ENCODE measurements at regions not wholly inside any gene's neighbourhood (a gene's known extent, or its start where the extent isn't known, plus 50 kb on each side); places are given as distances from the start of the nearest gene placed in this dataset.

DNA sequence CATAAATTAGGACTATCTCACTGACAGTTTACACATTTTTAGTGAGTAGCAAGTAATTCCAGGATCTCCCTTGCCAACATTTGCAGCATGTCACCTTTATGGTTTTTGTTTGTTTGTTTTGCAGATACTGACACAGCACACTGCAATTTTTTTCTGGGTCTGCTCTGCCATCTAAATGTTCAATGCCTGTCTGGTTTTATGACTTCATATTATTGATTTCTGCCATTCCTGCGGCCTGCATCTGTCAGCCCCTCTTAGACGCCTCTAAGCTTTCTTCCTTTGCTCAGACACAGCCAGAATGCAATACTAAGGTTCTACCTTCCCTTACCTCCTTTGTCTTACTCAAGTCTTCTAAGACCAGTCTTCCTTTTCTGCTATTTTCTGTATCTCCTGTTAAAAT, 321.2 kb upstream of the AZI2 start:
- no peak for DNase-seq
- Histone ChIP-seq H2BK120ac (ENCODE audit: low read depth, low read length) (no peak overlapping the region), H3K23ac (ENCODE audit: low read length) (no peak overlapping the region), H3K4me1 (ENCODE audit: control insufficient read depth, low read depth, low read length) (no peaks in the 10 kb centered on the region), H3K18ac (ENCODE audit: low read length) (no peak overlapping the region), H3K79me1 (ENCODE audit: low read length) (no peaks in the 10 kb centered on the region), H3K56ac (ENCODE audit: low read length) (no peak overlapping the region), H3K79me2 (ENCODE audit: control insufficient read depth, insufficient read depth, low read length) (no peaks in the 10 kb centered on the region), H4K5ac (ENCODE audit: low read length) (no peak overlapping the region), H3K9ac (ENCODE audit: low read length) (no peak overlapping the region), H3K27me3 (ENCODE audit: insufficient read depth, low read length, poor library complexity) (no peaks in the 10 kb centered on the region), H2AK5ac (ENCODE audit: low read length) (no peak overlapping the region), H4K8ac (ENCODE audit: low read depth, low read length) (no peak overlapping the region), H3K36me3 (ENCODE audit: control insufficient read depth, insufficient read depth, low read length) (no peaks in the 10 kb centered on the region), H2BK15ac (replicated peaks; ENCODE audit: low read depth) (no peak overlapping the region), H3K27ac (ENCODE audit: low read depth, low read length) (no peak overlapping the region), H3K4ac (ENCODE audit: low read depth, low read length) (no peak overlapping the region), H3K4me3 (ENCODE audit: low read length) (no peak overlapping the region), H3K4me2 (ENCODE audit: low read length) (no peak overlapping the region), H2BK5ac (ENCODE audit: low read length) (no peak overlapping the region)
- no CpG with 5 or more reads among the region's 2 CpGs for WGBS (ENCODE audit: extremely low coverage, insufficient coverage, low lambda C conversion rate)

DNA sequence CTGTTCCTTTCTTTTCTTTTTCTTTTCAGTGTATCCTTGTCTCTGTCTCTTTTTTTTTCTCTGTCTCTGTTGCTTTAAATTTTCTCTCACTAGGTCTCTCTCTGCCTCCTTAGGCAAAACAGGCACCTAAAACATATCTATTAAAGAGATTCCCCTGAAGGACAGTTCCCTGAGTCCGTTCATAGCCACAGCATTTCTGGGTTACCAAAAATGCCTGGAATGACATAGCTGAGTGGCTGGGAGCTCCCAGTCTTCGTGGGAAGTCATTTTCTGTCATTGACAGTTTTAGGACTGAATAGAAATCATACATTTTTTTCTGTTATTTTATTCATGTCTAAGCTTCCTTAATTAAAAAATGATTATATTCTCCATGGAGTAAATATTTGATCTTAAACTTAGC, 323.8 kb upstream of the AZI2 start:
- Histone ChIP-seq H2BK120ac (ENCODE audit: low read depth, low read length) (no peak overlapping the region), H3K79me1 (ENCODE audit: low read length) (no peaks in the 10 kb centered on the region), H3K56ac (ENCODE audit: low read length) (no peak overlapping the region), H3K27ac (ENCODE audit: low read depth, low read length) (no peak overlapping the region), H3K4me1 (ENCODE audit: control insufficient read depth, low read depth, low read length) (no peaks in the 10 kb centered on the region), H3K4ac (ENCODE audit: low read depth, low read length) (no peak overlapping the region), H4K5ac (ENCODE audit: low read length) (no peak overlapping the region), H4K8ac (ENCODE audit: low read depth, low read length) (no peak overlapping the region), H3K18ac (ENCODE audit: low read length) (no peak overlapping the region), H3K4me3 (ENCODE audit: low read length) (no peak overlapping the region), H3K36me3 (ENCODE audit: control insufficient read depth, insufficient read depth, low read length) (no peaks in the 10 kb centered on the region), H2BK5ac (ENCODE audit: low read length) (no peak overlapping the region), H3K9ac (ENCODE audit: low read length) (no peak overlapping the region), H2BK15ac (replicated peaks; ENCODE audit: low read depth) (no peak overlapping the region), H3K79me2 (ENCODE audit: control insufficient read depth, insufficient read depth, low read length) (no peaks in the 10 kb centered on the region), H2AK5ac (ENCODE audit: low read length) (no peak overlapping the region), H3K23ac (ENCODE audit: low read length) (no peak overlapping the region), H3K27me3 (ENCODE audit: insufficient read depth, low read length, poor library complexity) (no peaks in the 10 kb centered on the region), H3K4me2 (ENCODE audit: low read length) (no peak overlapping the region)
- DNase-seq, result no peak
- no CpG with 5 or more reads among the region's 2 CpGs for WGBS (ENCODE audit: extremely low coverage, insufficient coverage, low lambda C conversion rate)

DNA sequence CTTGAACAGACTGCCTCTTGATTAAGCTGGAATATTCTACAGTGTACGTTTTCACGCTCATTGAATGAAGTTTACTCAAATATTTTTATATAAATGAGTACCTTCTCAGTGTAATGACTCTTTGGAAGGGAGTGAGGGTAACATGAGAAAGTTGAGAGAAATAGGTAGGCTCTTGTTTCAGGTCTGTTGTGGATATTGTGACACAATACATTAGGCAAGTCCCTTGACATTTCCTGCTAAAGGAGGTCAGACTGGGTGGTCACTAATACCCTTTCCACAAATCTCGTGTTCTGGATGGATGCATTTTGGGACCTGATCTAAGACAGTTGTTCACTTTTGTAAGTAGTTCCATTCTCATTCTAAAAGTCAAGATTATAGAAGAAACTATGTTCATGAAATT, 324.8 kb upstream of the AZI2 start:
- H2AK5ac ChIP-seq (ENCODE audit: low read length), result no peak overlapping the region
- H3K4ac ChIP-seq (ENCODE audit: low read depth, low read length), result no peak overlapping the region
- H3K36me3 ChIP-seq (ENCODE audit: control insufficient read depth, insufficient read depth, low read length), result no peaks in the 10 kb centered on the region
- no peaks in the 10 kb centered on the region for H3K27me3 ChIP-seq (ENCODE audit: insufficient read depth, low read length, poor library complexity)
- H3K27ac ChIP-seq (ENCODE audit: low read depth, low read length), result no peak overlapping the region
- no peak overlapping the region for H3K9ac ChIP-seq (ENCODE audit: low read length)
- no peaks in the 10 kb centered on the region for H3K79me2 ChIP-seq (ENCODE audit: control insufficient read depth, insufficient read depth, low read length)
- no peak overlapping the region for H3K56ac ChIP-seq (ENCODE audit: low read length)
- H3K18ac ChIP-seq (ENCODE audit: low read length), result no peak overlapping the region
- no peak overlapping the region for H4K8ac ChIP-seq (ENCODE audit: low read depth, low read length)
- WGBS (ENCODE audit: extremely low coverage, insufficient coverage, low lambda C conversion rate), result no CpG with 5 or more reads among the region's 3 CpGs
- no peak overlapping the region for H3K4me2 ChIP-seq (ENCODE audit: low read length)
- H3K4me3 ChIP-seq (ENCODE audit: low read length), result no peak overlapping the region
- no peak overlapping the region for H3K23ac ChIP-seq (ENCODE audit: low read length)
- no peak overlapping the region for H4K5ac ChIP-seq (ENCODE audit: low read length)
- H2BK15ac ChIP-seq (replicated peaks; ENCODE audit: low read depth), result no peak overlapping the region
- DNase-seq, result no peak
- H3K4me1 ChIP-seq (ENCODE audit: control insufficient read depth, low read depth, low read length), result no peaks in the 10 kb centered on the region
- no peak overlapping the region for H2BK5ac ChIP-seq (ENCODE audit: low read length)
- H3K79me1 ChIP-seq (ENCODE audit: low read length), result no peaks in the 10 kb centered on the region
- H2BK120ac ChIP-seq (ENCODE audit: low read depth, low read length), result no peak overlapping the region

DNA sequence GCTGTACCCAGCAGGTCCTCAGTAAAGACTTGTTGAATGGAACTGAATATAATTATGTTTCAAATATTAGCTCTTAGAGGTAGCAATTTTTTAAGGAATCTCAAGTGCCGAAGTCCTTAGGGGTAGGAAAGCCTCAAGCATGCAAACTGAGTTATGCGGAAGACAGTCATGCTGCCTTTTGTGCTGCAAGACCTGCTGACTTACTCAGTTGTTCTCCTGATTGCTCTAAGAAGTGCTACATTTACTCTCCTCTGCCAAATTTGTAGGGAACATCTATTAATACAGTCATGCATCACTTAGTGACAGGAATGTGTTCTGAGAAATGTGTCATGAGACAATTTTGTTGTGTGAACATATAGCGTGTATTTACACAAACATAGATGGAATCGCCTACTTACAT, 325.6 kb upstream of the AZI2 start:
- no peak overlapping the region for H4K5ac ChIP-seq (ENCODE audit: low read length)
- no peak overlapping the region for H2AK5ac ChIP-seq (ENCODE audit: low read length)
- H2BK5ac ChIP-seq (ENCODE audit: low read length), result no peak overlapping the region
- no peak overlapping the region for H3K4ac ChIP-seq (ENCODE audit: low read depth, low read length)
- no peak overlapping the region for H3K4me2 ChIP-seq (ENCODE audit: low read length)
- H4K8ac ChIP-seq (ENCODE audit: low read depth, low read length), result no peak overlapping the region
- no peak overlapping the region for H2BK15ac ChIP-seq (replicated peaks; ENCODE audit: low read depth)
- H2BK120ac ChIP-seq (ENCODE audit: low read depth, low read length), result no peak overlapping the region
- H3K9ac ChIP-seq (ENCODE audit: low read length), result no peak overlapping the region
- no peaks in the 10 kb centered on the region for H3K27me3 ChIP-seq (ENCODE audit: insufficient read depth, low read length, poor library complexity)
- no peaks in the 10 kb centered on the region for H3K4me1 ChIP-seq (ENCODE audit: control insufficient read depth, low read depth, low read length)
- WGBS (ENCODE audit: extremely low coverage, insufficient coverage, low lambda C conversion rate), result no CpG with 5 or more reads among the region's 4 CpGs
- no peak overlapping the region for H3K27ac ChIP-seq (ENCODE audit: low read depth, low read length)
- H3K79me1 ChIP-seq (ENCODE audit: low read length), result no peaks in the 10 kb centered on the region
- H3K4me3 ChIP-seq (ENCODE audit: low read length), result no peak overlapping the region
- no peak overlapping the region for H3K18ac ChIP-seq (ENCODE audit: low read length)
- no peaks in the 10 kb centered on the region for H3K79me2 ChIP-seq (ENCODE audit: control insufficient read depth, insufficient read depth, low read length)
- H3K23ac ChIP-seq (ENCODE audit: low read length), result no peak overlapping the region
- H3K36me3 ChIP-seq (ENCODE audit: control insufficient read depth, insufficient read depth, low read length), result no peaks in the 10 kb centered on the region
- no peak for DNase-seq
- no peak overlapping the region for H3K56ac ChIP-seq (ENCODE audit: low read length)

DNA sequence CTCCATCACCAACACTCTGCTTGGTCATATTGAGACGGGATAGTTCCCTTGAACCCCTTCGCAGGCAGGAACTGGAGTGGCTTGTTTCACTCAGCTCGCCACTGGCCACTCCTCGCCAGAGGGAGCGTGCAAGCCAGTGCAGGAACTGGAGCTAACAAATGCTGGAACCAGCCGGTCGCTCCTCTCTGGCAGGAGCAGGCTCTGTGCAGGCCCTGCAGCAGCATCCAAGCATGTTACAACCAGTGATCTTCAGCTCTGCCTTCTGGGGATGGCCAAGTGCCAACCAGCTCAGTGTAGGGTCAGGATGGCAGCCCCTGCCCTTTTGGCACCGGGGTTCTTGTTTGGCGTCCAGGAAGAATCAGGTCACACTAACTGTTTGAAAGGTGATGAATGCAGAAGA, 329.0 kb upstream of the AZI2 start:
- Histone ChIP-seq H3K4me3 (ENCODE audit: low read length) (no peak overlapping the region), H4K8ac (ENCODE audit: low read depth, low read length) (no peak overlapping the region), H3K27ac (ENCODE audit: low read depth, low read length) (no peak overlapping the region), H3K4ac (ENCODE audit: low read depth, low read length) (no peak overlapping the region), H3K18ac (ENCODE audit: low read length) (no peak overlapping the region), H3K9ac (ENCODE audit: low read length) (no peak overlapping the region), H2AK5ac (ENCODE audit: low read length) (no peak overlapping the region), H3K36me3 (ENCODE audit: control insufficient read depth, insufficient read depth, low read length) (no peaks in the 10 kb centered on the region), H3K4me2 (ENCODE audit: low read length) (no peak overlapping the region), H3K56ac (ENCODE audit: low read length) (no peak overlapping the region), H3K27me3 (ENCODE audit: insufficient read depth, low read length, poor library complexity) (no peaks in the 10 kb centered on the region), H3K79me1 (ENCODE audit: low read length) (no peaks in the 10 kb centered on the region), H2BK120ac (ENCODE audit: low read depth, low read length) (no peak overlapping the region), H3K4me1 (ENCODE audit: control insufficient read depth, low read depth, low read length) (peaks cover 3% of the 10 kb centered on the region), H2BK5ac (ENCODE audit: low read length) (no peak overlapping the region), H3K23ac (ENCODE audit: low read length) (no peak overlapping the region), H3K79me2 (ENCODE audit: control insufficient read depth, insufficient read depth, low read length) (no peaks in the 10 kb centered on the region), H4K5ac (ENCODE audit: low read length) (no peak overlapping the region), H2BK15ac (replicated peaks; ENCODE audit: low read depth) (no peak overlapping the region)
- no peak for DNase-seq
- no CpG with 5 or more reads among the region's 9 CpGs for WGBS (ENCODE audit: extremely low coverage, insufficient coverage, low lambda C conversion rate)

DNA sequence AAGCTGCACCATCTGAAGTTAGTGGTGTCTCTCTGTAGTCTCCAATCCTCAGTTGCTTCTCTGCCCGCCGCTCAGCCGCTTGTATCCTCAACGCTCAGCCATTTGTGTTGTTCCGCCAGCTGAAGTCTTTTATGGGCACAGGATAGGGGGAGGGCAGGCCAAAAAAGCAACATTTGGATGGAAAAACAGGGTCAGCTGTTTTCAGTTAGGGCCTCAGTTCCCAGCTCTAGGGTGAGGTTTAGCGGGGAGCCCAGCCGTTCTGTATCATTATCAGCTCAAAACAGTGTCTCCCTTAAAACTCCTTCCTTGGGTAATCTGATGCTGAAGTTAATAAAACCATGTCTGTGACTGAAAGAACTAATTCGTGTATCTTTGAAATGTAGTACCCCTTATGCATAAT, 329.5 kb upstream of the AZI2 start:
- Histone ChIP-seq H4K8ac (ENCODE audit: low read depth, low read length) (no peak overlapping the region), H3K79me1 (ENCODE audit: low read length) (no peaks in the 10 kb centered on the region), H3K18ac (ENCODE audit: low read length) (no peak overlapping the region), H3K56ac (ENCODE audit: low read length) (no peak overlapping the region), H3K9ac (ENCODE audit: low read length) (no peak overlapping the region), H3K23ac (ENCODE audit: low read length) (no peak overlapping the region), H2AK5ac (ENCODE audit: low read length) (no peak overlapping the region), H3K4me1 (ENCODE audit: control insufficient read depth, low read depth, low read length) (peaks cover 3% of the 10 kb centered on the region), H3K4ac (ENCODE audit: low read depth, low read length) (no peak overlapping the region), H3K4me2 (ENCODE audit: low read length) (no peak overlapping the region), H3K27ac (ENCODE audit: low read depth, low read length) (no peak overlapping the region), H3K79me2 (ENCODE audit: control insufficient read depth, insufficient read depth, low read length) (no peaks in the 10 kb centered on the region), H2BK15ac (replicated peaks; ENCODE audit: low read depth) (no peak overlapping the region), H3K4me3 (ENCODE audit: low read length) (no peak overlapping the region), H3K27me3 (ENCODE audit: insufficient read depth, low read length, poor library complexity) (no peaks in the 10 kb centered on the region), H2BK5ac (ENCODE audit: low read length) (no peak overlapping the region), H2BK120ac (ENCODE audit: low read depth, low read length) (no peak overlapping the region), H4K5ac (ENCODE audit: low read length) (no peak overlapping the region), H3K36me3 (ENCODE audit: control insufficient read depth, insufficient read depth, low read length) (no peaks in the 10 kb centered on the region)
- DNase-seq, result no peak
- WGBS (ENCODE audit: extremely low coverage, insufficient coverage, low lambda C conversion rate), result no CpG with 5 or more reads among the region's 8 CpGs

All from mesendoderm (in vitro differentiated cells).